ENCODE measurements at regions not wholly inside any gene's neighbourhood (a gene's known extent, or its start where the extent isn't known, plus 50 kb on each side); places are given as distances from the start of the nearest gene placed in this dataset.

- no peak for ATAC-seq
- no peaks in the 10 kb centered on the region for H3K4me1 ChIP-seq
- TF ChIP-seq POLR2AphosphoS5 (IDR thresholded peaks at IDR 0.05) (no peak), EP300 (IDR thresholded peaks at IDR 0.05) (no peak), POLR2A (IDR thresholded peaks at IDR 0.05) (no peak)
- TF ChIP-seq, protein P1, sequence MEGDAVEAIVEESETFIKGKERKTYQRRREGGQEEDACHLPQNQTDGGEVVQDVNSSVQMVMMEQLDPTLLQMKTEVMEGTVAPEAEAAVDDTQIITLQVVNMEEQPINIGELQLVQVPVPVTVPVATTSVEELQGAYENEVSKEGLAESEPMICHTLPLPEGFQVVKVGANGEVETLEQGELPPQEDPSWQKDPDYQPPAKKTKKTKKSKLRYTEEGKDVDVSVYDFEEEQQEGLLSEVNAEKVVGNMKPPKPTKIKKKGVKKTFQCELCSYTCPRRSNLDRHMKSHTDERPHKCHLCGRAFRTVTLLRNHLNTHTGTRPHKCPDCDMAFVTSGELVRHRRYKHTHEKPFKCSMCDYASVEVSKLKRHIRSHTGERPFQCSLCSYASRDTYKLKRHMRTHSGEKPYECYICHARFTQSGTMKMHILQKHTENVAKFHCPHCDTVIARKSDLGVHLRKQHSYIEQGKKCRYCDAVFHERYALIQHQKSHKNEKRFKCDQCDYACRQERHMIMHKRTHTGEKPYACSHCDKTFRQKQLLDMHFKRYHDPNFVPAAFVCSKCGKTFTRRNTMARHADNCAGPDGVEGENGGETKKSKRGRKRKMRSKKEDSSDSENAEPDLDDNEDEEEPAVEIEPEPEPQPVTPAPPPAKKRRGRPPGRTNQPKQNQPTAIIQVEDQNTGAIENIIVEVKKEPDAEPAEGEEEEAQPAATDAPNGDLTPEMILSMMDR (IDR thresholded peaks at IDR 0.05): no peak
- no peak overlapping the region for H3K4me3 ChIP-seq
- H3K27ac ChIP-seq: no peak overlapping the region
- no peaks in the 10 kb centered on the region for H3K9me3 ChIP-seq
- H3K36me3 ChIP-seq: no peaks in the 10 kb centered on the region
- no peaks in the 10 kb centered on the region for H3K27me3 ChIP-seq
- 92 to 100% methylated on average over 1 of the region's 1 CpG for WGBS, 2 donors (ENCODE audit: low coverage in 1 of 2)
These were observed 538.5 kb upstream of the ADAMTS9 start for GRCh38 chr3:65226287-65226686.

DNA sequence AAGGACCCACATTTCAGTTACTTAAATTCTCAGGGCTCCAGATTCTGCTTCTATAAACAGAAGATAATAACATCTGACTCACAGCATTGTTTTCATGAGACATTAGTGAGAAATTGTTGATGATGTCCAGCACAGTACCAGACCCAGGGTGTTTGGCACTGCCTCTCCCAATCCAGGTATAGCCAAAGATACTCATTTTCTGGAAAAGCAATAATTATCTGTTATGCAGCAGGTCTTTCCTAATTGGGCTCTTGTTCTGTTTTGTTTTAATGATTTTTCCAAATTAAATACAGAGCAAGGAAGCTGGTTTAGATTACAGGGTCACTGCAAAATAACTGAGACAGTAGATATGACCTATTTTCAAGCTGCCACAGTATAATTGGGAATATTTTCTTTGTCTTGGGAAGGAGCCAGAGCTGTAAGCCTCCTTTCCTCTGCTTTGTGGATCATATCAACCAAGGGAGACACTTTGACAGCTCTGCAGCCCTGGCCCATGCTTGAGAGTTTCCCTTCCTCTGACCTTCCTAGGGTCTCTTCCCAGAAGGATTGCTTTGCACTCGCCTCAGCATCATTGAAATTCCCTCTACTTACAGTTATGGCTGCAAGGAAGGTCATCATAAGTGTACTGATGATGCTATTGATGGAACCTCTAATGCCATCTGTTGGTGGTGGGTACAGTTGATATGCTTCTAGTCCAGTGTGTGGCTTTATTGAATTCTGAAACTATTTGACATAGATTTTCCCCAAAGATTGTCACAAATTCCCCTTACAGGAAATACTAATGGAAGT is 522.4 kb upstream of the ADAMTS9 start:
- H3K4me3 ChIP-seq: no peak overlapping the region
- H3K9me3 ChIP-seq: peaks cover 0 to 6% (median 0%) of the 10 kb centered on the region in 3 donors
- H3K27ac ChIP-seq: no peak overlapping the region
- no peaks in the 10 kb centered on the region for H3K4me1 ChIP-seq
- ATAC-seq: no peak
- 57 to 100% methylated on average over 1 of the region's 1 CpG for WGBS, 2 donors (ENCODE audit: low coverage in 1 of 2)
- TF ChIP-seq POLR2AphosphoS5 (IDR thresholded peaks at IDR 0.05): no peak
- TF ChIP-seq POLR2A (IDR thresholded peaks at IDR 0.05): no peak
- TF ChIP-seq, protein P1 (IDR thresholded peaks at IDR 0.05): peak in 1 of 4 experiments; percentile 7
- TF ChIP-seq EP300 (IDR thresholded peaks at IDR 0.05): no peak
- no peaks in the 10 kb centered on the region for H3K36me3 ChIP-seq
- H3K27me3 ChIP-seq: no peaks in the 10 kb centered on the region

DNA sequence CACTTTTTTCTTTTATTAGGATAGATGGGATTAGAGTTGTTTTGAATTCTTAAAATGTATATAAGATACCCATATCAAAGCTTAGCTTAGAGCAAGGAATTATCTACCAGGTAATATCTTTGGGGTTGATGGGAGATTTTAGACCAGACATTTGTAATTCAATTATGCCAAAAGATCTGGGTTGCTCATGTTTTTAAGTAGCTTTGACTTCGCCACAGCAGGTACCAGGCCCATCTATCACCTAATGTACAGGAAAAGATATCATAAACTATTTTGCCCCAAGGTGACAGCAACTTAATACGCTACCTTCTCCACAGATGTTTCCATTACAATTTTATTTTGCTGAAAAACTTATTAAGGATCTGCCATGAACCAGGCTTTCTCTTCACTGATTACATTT is 514.6 kb upstream of the ADAMTS9 start:
- WGBS, 2 donors (ENCODE audit: low coverage in 1 of 2): 100% methylated on average over 2 of the region's 2 CpGs
- TF ChIP-seq POLR2A (IDR thresholded peaks at IDR 0.05): no peak
- TF ChIP-seq, protein P1 (IDR thresholded peaks at IDR 0.05): no peak
- TF ChIP-seq EP300 (IDR thresholded peaks at IDR 0.05): no peak
- no peak for TF ChIP-seq POLR2AphosphoS5 (IDR thresholded peaks at IDR 0.05)

GRCh38 chr3:65201926-65202325 is 514.1 kb upstream of the ADAMTS9 start:
- WGBS, 2 donors (ENCODE audit: low coverage in 1 of 2): 57 to 73% methylated on average over 1 to 2 of the region's 2 CpGs
- TF ChIP-seq, protein P1 (IDR thresholded peaks at IDR 0.05): no peak
- TF ChIP-seq POLR2A (IDR thresholded peaks at IDR 0.05) (no peak), POLR2AphosphoS5 (IDR thresholded peaks at IDR 0.05) (no peak), EP300 (IDR thresholded peaks at IDR 0.05) (no peak)
- Histone ChIP-seq H3K4me1 (no peaks in the 10 kb centered on the region), H3K27ac (no peak overlapping the region), H3K9me3 (peaks cover 0 to 6% (median 0%) of the 10 kb centered on the region in 3 donors), H3K36me3 (no peaks in the 10 kb centered on the region), H3K4me3 (no peak overlapping the region), H3K27me3 (no peaks in the 10 kb centered on the region)
- ATAC-seq: no peak

More for the DNA sequence above, 514.6 kb upstream of the ADAMTS9 start:
- no peaks in the 10 kb centered on the region for H3K27me3 ChIP-seq
- H3K27ac ChIP-seq: no peak overlapping the region
- no peaks in the 10 kb centered on the region for H3K4me1 ChIP-seq
- peaks cover 0 to 6% (median 0%) of the 10 kb centered on the region in 3 donors for H3K9me3 ChIP-seq
- no peak for ATAC-seq
- no peaks in the 10 kb centered on the region for H3K36me3 ChIP-seq
- no peak overlapping the region for H3K4me3 ChIP-seq

Measured in gastroesophageal sphincter (tissue), 4 donors.